Small intestine (tissue), 7 donors: ENCODE measurements at regions not wholly inside any gene's neighbourhood (a gene's known extent, or its start where the extent isn't known, plus 50 kb on each side); places are given as distances from the start of the nearest gene placed in this dataset.

Experiments used
- DNase-seq, 2 donors: peaks; one replicate each; pipeline versions ENCODE4 v3.0.0 to v3.0.0-alpha.2; 2013
- FAIRE-seq: peaks from 2 replicates; lab custom pipeline; 2012; peaks lifted over from hg19 to GRCh38; lab: Jason Lieb, UNC
- H3K27ac ChIP-seq, 3 donors: one replicate each; pipeline ENCODE4 v1.5.1; 2013; ENCODE audit warnings: low read length in 2 of 3, mild to moderate bottlenecking in 2 of 3, control low read depth in 1 of 3, inconsistent platforms in 1 of 3, low read depth in 1 of 3, moderate library complexity in 1 of 3
- H3K27me3 ChIP-seq, 3 donors: one replicate each; pipeline ENCODE4 v1.6.1; 2013; ENCODE audit warnings: low read length in 3 of 3, inconsistent platforms in 1 of 3; ENCODE audit not compliant: control insufficient read depth in 3 of 3, insufficient read depth in 3 of 3
- H3K36me3 ChIP-seq, 3 donors: one replicate each; pipeline ENCODE4 v1.6.1; 2013; ENCODE audit warnings: low read length in 3 of 3, inconsistent platforms in 1 of 3, low read depth in 1 of 3, mild to moderate bottlenecking in 1 of 3, moderate library complexity in 1 of 3; ENCODE audit not compliant: control insufficient read depth in 3 of 3, insufficient read depth in 2 of 3
- H3K4me1 ChIP-seq, 3 donors: one replicate each; pipeline ENCODE4 v1.6.1; 2013; ENCODE audit warnings: low read length in 2 of 3, inconsistent platforms in 1 of 3, low read depth in 1 of 3, mild to moderate bottlenecking in 1 of 3, moderate library complexity in 1 of 3; ENCODE audit not compliant: control insufficient read depth in 3 of 3, insufficient read depth in 2 of 3
- H3K4me3 ChIP-seq, 3 donors: one replicate each; pipeline ENCODE4 v1.5.1; 2013; ENCODE audit warnings: low read length in 3 of 3, control low read depth in 1 of 3, inconsistent platforms in 1 of 3, low read depth in 1 of 3, mild to moderate bottlenecking in 1 of 3, moderate library complexity in 1 of 3
- H3K9me3 ChIP-seq, 2 donors: one replicate each; pipeline ENCODE4 v1.6.1; 2013; ENCODE audit warnings: low read depth in 1 of 2, low read length in 1 of 2; ENCODE audit not compliant: control insufficient read depth in 2 of 2, insufficient read depth in 1 of 2
- WGBS, 3 donors: extraction: QIAGEN DNeasy Blood & Tissue Kit; methylation state at CpG; one replicate each; pipeline ENCODE4 v1.1.7; 2013; 5-methylcytosine and 5-hydroxymethylcytosine counted together
- donor health status: healthy with polysubstance abuse.
- donor health status: control.
- donor health status: control.
- donor health status: Bipolar disorder and iron deficiency.
- donor health status: healthy.

- no peak overlapping the region for H3K4me3 ChIP-seq
- peaks cover 0 to 7% of the 10 kb centered on the region in 2 donors for H3K9me3 ChIP-seq
- no peaks in the 10 kb centered on the region for H3K36me3 ChIP-seq
- no peak for FAIRE-seq
- H3K4me1 ChIP-seq = no peaks in the 10 kb centered on the region
- DNase-seq = no peak
- H3K27ac ChIP-seq = no peak overlapping the region
- 69 to 77% (median 74%) methylated on average over 13 of the region's 13 CpGs for WGBS, 3 donors
- H3K27me3 ChIP-seq = peaks cover 0 to 7% (median 0%) of the 10 kb centered on the region in 3 donors
Measured at GRCh38 chr5:2147504-2148311, 265.0 kb upstream of the IRX4 start.

GRCh38 chr5:2143646-2144353 lies 261.1 kb upstream of the IRX4 start:
- H3K27me3 ChIP-seq = no peaks in the 10 kb centered on the region
- WGBS, 3 donors = 75 to 81% (median 79%) methylated on average over 12 of the region's 12 CpGs
- H3K27ac ChIP-seq = no peak overlapping the region
- H3K9me3 ChIP-seq = peaks cover 0 to 7% of the 10 kb centered on the region in 2 donors
- no peaks in the 10 kb centered on the region for H3K4me1 ChIP-seq
- no peak for FAIRE-seq
- no peak for DNase-seq
- H3K36me3 ChIP-seq = no peaks in the 10 kb centered on the region
- H3K4me3 ChIP-seq = no peak overlapping the region

GRCh38 chr5:2143088-2143487 lies 260.4 kb upstream of the IRX4 start:
- H3K27me3 ChIP-seq = no peaks in the 10 kb centered on the region
- FAIRE-seq = no peak
- WGBS, 3 donors = 90 to 93% (median 91%) methylated on average over 11 of the region's 11 CpGs
- no peak overlapping the region for H3K4me3 ChIP-seq
- H3K4me1 ChIP-seq = no peaks in the 10 kb centered on the region
- H3K27ac ChIP-seq = no peak overlapping the region
- peaks cover 0 to 7% of the 10 kb centered on the region in 2 donors for H3K9me3 ChIP-seq
- DNase-seq = no peak
- no peaks in the 10 kb centered on the region for H3K36me3 ChIP-seq

- WGBS, 3 donors = 67 to 75% (median 71%) methylated on average over 13 of the region's 13 CpGs
- no peak for DNase-seq
- H3K9me3 ChIP-seq = peaks cover 0 to 7% of the 10 kb centered on the region in 2 donors
- H3K4me3 ChIP-seq = no peak overlapping the region
- H3K27ac ChIP-seq = no peak overlapping the region
- no peak for FAIRE-seq
- H3K27me3 ChIP-seq = no peaks in the 10 kb centered on the region
- H3K36me3 ChIP-seq = no peaks in the 10 kb centered on the region
- no peaks in the 10 kb centered on the region for H3K4me1 ChIP-seq
Measured at GRCh38 chr5:2142456-2142954, 259.8 kb upstream of the IRX4 start.

GRCh38 chr5:2141254-2142000 lies 258.7 kb upstream of the IRX4 start:
- WGBS, 3 donors = 78 to 83% (median 78%) methylated on average over 26 of the region's 26 CpGs
- H3K4me3 ChIP-seq = no peak overlapping the region
- no peaks in the 10 kb centered on the region for H3K4me1 ChIP-seq
- no peaks in the 10 kb centered on the region for H3K27me3 ChIP-seq
- H3K36me3 ChIP-seq = no peaks in the 10 kb centered on the region
- DNase-seq (no peak), FAIRE-seq (no peak)
- H3K27ac ChIP-seq = no peak overlapping the region
- peaks cover 0 to 7% of the 10 kb centered on the region in 2 donors for H3K9me3 ChIP-seq

GRCh38 chr5:2140501-2141175 lies 257.9 kb upstream of the IRX4 start:
- Histone ChIP-seq H3K27ac (no peak overlapping the region), H3K4me1 (no peaks in the 10 kb centered on the region), H3K9me3 (peaks cover 0 to 7% of the 10 kb centered on the region in 2 donors), H3K27me3 (no peaks in the 10 kb centered on the region), H3K4me3 (no peak overlapping the region), H3K36me3 (no peaks in the 10 kb centered on the region)
- 77 to 88% (median 83%) methylated on average over 25 of the region's 25 CpGs for WGBS, 3 donors
- DNase-seq = no peak
- no peak for FAIRE-seq

GRCh38 chr5:2139478-2139877 lies 256.8 kb upstream of the IRX4 start:
- Histone ChIP-seq H3K27ac (no peak overlapping the region), H3K27me3 (no peaks in the 10 kb centered on the region), H3K4me3 (no peak overlapping the region), H3K4me1 (no peaks in the 10 kb centered on the region), H3K36me3 (no peaks in the 10 kb centered on the region), H3K9me3 (peaks cover 0 to 6% of the 10 kb centered on the region in 2 donors)
- DNase-seq (no peak), FAIRE-seq (no peak)
- 68 to 81% (median 74%) methylated on average over 5 of the region's 5 CpGs for WGBS, 3 donors

- FAIRE-seq (no peak), DNase-seq (no peak)
- Histone ChIP-seq H3K27ac (no peak overlapping the region), H3K4me1 (no peaks in the 10 kb centered on the region), H3K9me3 (peaks cover 0 to 2% of the 10 kb centered on the region in 2 donors), H3K27me3 (no peaks in the 10 kb centered on the region), H3K36me3 (no peaks in the 10 kb centered on the region), H3K4me3 (no peak overlapping the region)
- WGBS, 3 donors = 77 to 88% (median 79%) methylated on average over 12 of the region's 12 CpGs
Measured at GRCh38 chr5:2138896-2139295, 256.2 kb upstream of the IRX4 start.
